HG03039 (cell line): ENCODE measurements at regions not wholly inside any gene's neighbourhood (a gene's known extent, or its start where the extent isn't known, plus 50 kb on each side); places are given as distances from the start of the nearest gene placed in this dataset.

Source experiments
- ATAC-seq: cut with Tn5 transposase; IDR thresholded peaks from one replicate; pipeline ENCODE4 v1.9.1; 2021; ENCODE audit warnings: mild to moderate bottlenecking, moderate library complexity; ENCODE audit not compliant: unreplicated experiment

DNA sequence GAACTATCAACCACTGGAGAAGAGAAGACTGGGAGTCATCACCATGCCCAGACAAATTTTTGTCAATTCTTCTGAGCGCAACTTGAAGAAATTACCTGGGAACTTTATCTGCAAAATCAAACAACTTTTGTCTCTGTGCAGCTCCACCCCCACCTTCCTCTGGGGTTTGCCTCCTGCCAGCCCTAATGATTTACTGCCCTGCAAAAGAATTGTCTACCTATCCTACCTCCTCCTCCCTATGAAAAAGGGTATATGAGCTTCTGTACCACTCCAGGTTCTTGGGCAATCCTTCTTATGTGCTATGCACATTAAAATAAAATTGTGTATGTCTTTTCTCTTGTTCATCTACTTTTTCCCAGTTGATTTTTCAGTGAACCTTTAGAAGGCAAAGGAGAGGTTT, 191.9 kb downstream of the URB2 start:
- no peak for ATAC-seq

DNA sequence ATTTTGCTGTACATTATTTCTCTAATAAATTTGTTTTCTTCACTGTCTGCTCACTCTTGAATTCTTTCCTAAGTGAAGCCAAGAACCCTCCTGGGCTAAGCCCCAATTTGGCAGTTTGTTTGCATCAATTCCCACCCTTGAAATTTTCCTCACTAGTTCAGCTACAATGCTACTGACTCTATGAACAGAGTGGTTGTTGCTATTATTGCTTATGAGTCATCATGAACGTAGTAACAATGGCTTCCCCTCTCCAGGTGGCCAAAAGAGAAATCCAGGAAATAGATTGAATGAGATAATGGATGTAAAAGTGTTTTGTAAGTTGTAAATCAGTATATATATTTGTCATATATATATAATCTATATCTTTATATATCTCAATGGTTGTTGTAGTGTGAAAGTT, 193.0 kb downstream of the URB2 start:
- ATAC-seq = no peak

DNA sequence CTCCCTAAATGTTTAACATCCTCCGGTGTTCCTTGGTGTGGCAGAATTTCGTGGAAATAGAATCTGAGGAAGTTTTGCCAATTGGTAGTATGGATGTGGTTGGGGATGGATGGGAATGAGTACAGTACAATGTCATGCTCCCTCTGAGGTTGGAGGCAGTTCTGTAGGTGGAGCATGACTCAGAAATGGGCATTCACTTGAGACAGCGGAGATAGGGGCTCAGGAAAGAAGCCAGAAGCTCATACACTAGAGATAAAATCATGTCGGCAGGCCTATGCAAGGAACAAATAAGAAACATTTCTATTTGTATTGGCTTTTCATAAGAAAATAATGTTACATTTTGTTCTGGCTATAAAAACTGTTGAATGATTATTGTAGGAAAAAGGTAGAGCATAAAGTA, 196.0 kb downstream of the URB2 start:
- no peak for ATAC-seq

DNA sequence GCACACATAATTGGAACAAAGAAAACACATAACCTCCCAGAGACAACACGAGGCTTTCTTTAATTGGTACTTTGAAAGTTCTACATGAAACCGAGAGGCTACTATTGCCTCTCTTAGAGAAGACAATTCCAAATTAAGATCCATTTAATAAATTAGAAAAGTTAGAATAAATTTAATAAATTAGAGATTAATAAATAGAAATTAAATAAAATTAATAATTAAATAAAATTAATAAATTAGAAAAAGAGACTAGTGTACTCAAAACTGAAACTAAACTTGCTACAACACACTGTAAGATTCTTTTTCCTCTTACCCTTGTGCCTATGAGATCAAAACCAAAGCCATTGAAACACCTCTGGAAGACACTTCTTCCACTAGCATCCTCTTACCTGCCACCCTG, 199.0 kb downstream of the URB2 start:
- ATAC-seq = no peak

DNA sequence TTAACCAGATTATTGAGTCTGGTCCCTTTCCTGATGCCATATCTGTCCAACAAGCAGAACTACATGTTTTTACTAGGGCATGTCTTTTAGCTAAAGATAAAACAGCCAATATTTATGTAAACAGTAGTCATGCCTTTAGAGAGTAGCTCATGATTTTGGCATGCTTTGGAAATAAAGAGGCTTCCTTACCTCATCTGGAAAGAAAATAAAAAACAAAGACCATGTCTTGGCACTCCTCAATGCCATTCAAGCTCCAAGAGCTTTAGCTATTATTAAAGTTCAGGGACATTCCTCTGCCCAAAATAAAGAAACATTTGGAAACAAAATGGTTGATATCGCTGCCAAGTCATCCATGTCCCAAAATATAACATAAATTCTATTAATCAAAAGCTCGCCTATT, 202.4 kb downstream of the URB2 start:
- ATAC-seq = no peak

DNA sequence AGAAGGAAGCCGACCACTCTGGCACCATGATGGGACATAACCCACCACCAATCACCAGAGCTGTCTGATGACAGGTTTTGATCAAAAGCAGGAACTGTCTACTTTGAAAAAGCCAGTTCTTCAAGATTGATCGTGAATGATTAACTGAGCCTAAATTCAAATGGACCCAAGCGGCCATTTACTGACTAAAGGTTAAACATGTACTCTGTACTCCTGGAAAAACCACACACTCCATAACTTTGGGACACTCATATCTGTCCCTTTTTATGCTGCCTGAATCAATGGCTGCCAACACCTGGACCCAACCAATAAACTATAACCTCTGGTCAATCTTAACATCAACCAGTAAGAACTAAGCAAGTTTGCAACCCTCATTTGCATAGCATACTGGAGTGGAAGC, 206.6 kb downstream of the URB2 start:
- no peak for ATAC-seq

DNA sequence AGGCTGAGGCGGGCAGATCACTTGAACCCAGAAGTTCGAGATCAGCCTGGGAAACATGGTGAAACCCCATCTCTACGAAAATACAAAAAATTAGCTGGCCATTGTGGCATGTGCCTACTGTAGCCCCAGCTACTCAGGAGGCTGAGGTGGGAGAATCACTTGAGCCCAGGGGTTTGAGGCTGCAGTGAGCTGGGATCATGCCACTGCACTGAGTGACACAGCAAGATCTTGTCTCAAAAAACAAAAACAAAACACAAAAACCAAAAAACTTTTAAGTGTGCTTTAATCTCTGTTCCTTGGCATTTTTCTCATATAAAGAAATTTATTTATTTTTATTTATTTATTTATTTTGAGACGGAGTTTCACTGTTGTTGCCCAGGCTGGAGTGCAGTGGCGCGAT, 208.2 kb downstream of the URB2 start:
- ATAC-seq = no peak

DNA sequence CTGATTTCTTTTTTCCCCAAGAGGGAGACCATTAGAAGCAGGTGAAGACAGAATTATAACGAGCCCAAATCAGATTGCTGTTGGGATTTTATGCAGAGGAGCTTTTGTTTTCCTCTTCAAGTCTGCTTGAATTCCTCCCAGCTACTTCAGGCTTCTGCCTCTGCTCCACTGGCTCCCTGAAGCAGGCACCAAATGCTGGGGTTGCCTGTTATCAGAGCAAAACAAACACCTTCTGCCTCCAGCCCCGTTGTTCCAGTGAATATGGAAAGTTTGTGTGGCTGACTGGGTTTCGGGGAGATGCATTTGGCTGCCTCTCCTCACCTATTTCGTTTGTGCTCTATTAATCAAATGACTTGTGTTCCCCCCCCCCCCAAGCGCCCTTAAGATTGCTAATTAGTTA, 209.2 kb downstream of the URB2 start:
- ATAC-seq = no peak

DNA sequence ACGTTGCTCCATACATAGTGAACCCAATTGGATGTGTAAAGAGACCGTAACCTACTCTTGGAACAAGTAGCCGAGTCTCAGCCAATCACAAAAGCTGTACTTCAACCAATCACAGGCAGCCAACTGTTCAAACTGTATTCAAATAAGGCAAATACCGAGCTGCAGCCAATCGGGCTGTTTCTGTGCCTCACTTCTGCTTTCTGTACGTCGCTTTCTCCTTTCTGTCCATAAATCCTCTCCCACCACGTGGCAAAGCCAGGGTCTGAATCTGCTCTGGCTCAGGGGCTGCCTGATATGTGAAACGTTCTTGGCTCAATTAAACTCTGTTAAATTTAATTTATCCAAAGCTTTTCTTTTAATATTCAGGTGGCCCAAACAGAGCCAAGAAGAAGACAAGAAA, 210.3 kb downstream of the URB2 start:
- no peak for ATAC-seq

DNA sequence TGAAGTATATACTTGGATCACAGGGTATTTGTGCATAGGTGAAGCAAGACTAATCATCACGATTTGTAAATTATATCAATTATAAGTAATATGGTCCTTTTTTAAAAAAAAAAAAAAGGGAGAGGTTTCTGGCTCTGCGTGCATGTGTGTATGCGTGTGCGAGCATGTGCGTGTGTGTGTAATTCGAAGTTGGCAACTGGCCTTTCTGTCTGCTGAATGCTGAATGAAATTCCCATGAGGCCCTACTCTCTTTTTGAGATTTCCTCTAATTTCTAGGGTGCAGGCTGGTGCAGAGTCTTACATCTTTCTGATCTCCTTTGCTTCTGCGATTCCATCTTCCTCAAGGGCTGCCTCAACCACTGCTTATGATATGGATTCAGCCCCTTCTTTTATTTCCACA, 212.2 kb downstream of the URB2 start:
- ATAC-seq = no peak

DNA sequence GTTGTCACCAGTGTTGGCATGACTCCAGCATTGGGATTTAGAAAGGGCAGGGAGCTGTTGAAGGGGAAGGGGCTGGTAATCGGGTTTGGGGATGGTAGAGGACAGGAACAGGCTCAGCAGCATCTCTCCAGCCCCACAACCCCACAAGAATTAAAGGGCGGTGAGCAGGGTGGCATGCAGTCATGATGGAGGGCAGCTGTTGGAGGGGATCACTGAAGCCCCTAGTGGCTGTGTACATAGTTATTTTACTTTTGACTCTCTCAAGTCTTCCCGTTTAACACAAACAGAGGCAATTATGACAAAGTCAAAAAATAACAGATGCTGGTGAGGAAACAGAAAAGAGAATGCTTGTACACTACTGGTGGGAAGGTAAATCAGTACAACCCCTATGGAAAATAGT, 213.8 kb downstream of the URB2 start:
- no peak for ATAC-seq

DNA sequence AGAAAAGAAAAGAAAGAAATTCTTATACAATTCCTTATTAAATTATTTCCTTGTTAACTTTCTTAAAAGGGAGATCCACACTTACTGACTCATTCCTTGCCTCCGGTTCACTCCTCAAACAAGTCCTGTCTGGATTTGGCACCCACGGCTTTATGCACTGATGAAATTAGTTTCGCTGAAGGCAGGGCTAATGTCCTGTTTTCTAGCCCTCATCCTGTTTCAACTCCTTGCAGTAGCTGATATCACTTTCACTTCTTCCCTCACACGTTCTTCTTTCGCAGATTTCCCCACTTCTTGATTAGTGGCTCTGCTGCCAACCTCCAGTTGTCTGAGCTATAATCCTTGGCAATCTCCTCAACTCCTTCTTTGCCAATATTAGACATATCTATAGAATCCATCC, 215.2 kb downstream of the URB2 start:
- ATAC-seq = no peak

DNA sequence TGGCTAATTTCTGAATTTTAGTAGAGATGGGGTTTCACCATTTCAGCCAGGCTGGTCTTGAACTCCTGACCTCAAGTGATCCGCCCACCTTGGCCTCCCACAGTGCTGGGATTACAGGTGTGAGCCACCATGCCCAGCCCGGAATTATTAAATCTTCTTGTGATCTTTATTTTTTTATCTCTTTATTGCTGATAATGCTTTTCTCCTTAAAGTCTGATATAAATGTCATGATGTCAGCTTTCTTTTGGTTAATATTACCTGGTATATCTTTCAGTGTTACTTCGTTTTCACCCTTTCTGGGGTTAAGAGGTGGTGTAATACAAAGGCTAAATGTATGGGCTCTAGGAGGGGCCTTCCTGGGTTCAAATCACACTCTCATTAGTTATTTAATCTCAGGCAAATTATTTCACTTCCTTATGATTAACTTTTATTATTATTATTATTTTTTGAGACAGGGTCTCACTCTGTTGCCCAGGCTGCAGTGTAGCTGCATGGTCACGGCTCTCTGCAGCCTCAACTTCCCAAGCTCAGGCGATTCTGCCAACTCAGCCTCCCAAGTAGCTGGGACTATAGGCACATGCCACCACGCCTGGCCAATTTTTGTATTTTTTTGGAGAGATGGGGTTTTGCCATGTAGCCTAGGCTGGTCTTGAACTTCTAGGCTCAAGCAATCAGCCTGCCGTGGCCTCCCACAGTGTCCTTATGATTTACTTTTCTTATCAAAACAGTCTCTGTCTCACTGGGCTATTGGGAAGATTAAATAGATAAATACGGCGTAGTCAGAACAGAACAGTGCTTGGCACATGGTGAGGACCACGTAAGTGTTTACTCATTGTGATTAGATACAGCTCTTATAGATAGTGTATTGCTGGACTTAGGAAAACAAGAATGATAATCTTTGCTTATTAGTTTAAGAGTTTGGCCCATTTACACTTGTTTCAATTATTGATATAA, 216.5 kb downstream of the URB2 start:
- ATAC-seq = no peak

DNA sequence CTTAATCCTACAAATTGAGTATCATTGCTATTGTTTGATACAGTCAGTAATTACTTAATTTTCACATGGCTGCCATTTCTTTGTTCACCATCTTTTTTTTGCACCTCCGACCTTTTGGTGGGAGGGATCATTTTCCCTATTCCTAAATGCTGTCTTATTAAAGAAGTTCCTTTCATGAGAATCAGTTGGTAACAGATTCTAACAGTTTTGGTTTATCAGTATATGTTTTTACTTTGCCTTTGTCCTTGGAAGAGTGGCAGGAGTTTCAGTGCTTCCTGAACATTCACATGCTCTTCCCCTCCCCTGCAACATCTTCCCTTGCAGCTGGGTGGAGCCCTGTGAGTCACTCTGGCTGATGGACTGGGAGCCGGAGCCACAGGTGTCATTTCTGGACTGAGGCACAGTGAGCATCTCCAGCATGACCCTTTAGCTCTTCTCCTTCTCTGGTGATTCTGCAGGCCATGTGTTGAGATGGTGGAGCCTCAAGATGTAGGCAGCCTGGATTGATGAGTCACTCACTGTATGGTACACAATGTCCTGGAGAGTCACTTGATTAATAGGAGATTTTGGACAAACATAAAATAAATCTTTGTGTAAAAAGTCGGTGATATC, 217.7 kb downstream of the URB2 start:
- ATAC-seq = no peak

DNA sequence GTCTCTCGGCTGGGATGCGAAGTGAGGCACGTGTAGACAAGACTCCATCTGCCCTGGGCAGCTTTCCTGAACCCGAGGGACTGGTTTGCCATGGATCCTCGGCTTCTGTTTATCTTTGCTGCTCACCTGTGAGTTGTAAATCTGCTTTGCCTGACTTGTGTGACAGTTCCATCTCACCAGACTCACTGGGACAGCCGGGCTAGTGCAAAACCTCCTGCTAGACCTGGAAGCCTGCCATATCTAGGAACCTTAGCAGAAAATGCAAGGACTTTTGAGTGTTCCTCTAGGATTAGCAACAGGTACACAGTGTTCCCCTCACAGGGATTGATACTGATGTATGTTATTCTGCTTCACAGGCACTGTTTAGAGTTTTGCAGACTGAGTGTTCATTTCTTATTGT, 218.6 kb downstream of the URB2 start:
- no peak for ATAC-seq

DNA sequence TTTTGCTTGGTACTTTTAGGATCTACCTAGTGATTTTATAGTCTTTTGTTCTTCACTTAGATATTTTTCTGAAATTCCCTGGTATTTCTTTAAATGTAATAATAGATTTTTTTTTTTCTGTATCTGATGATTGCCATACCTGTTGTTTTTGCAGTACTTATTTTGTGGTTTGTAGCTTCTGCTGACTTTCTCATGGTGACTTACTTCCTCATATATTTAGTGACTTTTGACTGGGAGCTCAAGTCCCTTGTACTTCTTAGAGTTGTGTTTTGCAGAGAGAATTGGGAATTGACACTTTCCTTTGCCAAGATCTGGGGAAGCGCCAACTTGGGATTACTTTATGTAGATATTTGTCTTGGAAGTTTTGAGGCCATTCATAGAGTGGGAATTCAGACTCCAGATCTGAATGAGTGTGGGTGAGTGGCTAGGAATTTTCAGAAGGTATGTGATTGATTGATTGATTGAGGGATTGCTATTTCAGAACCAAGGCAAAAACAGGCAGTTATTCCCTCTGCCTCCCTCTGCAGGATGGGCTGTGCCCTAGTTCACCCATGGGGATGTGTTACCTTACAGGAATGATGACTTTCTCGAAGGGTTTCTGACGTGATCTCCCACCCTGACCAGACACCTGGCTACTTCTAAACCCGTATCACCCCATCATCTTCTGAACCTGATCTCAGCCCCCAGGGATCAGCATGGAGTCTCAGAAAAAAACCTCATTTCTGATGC, 219.5 kb downstream of the URB2 start:
- ATAC-seq = no peak

DNA sequence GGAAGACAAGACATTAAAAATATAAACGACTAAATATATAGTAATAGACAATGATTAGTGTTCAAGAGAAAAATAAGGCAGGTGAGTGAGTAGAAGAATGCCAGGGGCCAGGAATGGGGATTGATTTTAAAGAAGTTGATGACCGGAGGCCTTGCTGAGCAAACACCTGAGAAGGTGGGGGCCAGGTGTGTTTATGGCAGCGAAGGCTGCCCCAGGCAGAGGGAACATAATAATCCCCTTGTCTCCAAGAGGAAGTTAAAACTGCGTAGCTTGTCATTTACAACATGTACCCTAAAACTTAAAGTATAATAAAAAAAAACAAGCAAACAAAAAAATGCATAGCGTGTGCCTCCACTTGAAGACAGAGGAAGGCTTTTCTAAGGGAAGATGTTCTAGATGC, 220.3 kb downstream of the URB2 start:
- no peak for ATAC-seq

DNA sequence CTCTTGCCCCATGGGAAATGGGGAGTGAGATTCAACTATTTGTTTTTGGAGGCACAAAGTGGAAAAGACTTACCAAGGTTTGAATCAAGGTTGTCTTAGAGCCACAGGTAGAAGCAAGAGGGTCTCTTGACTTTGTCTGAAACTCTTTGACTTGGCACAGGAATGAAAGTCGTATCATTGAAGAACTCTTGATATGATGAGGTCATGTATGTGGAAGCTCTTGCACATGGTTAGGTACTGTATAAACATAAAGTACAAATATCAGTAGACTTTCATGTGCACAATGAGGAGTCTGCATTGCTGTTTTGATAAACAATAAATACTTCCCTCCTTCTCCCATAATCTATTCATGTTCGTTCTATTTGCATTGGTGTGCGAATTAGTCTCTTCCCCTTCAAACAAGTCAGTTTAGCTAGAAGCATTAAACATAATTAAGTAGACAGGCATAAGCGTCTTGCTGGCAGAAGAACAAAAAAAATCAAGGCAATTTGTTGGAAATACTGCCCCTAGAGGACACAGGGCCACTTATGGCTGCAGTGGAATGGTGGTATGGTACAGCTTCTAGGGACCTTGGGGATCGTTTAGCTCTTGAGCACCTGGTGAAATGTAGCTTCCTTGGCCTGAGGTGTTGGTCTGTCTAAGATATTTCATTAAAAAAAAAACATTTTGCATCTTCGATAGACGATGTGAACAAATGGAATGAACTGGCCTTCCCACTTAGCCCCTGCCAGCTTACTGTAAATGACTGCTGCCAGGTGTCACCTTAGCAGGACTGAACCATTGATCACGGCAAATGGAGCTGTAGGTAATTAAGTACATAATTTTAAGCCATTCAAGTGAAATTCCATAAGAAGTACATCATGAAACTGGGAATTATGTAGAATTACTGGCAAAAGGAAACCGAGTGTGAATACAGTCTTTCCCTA, 218.0 kb upstream of the GALNT2 start:
- ATAC-seq = no peak

DNA sequence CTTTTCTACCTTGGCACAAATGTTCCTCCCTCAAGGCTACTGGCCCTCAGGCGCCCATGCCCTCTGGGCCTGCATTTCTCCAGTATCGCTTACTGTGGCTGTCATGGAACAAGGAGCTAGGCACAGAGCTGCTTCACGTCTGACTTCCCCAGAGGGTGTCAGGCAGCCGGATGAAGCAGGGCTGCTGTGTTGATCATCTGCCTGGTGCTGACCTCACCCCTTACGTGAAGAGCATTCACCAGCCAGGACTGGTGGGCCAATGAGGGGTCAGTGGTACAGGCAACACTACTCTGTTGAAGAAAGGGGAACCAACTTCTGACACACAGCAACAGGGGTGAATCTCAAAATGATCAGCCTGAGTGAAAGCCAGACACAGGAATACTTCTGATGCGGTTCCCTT, 215.5 kb upstream of the GALNT2 start:
- no peak for ATAC-seq

DNA sequence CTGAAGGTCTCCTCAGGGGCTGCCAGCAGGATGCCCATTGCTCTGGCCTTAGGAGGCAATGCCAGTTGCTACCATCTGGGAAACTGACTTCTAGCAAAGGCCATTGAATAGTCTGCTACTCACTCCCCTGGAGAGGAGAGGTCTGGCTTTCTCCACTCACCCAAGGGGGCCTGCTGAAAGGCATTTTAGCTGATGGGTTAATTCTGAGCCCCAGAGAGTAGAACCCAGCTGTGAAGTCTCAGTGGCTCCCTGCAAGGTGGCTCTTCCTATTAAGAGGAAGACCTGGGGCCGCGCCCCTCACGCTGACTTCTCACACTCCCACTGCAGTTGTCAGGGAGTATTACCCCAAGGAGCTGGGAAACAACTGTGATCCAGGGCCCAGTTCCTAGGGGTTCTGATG, 213.3 kb upstream of the GALNT2 start:
- no peak for ATAC-seq

DNA sequence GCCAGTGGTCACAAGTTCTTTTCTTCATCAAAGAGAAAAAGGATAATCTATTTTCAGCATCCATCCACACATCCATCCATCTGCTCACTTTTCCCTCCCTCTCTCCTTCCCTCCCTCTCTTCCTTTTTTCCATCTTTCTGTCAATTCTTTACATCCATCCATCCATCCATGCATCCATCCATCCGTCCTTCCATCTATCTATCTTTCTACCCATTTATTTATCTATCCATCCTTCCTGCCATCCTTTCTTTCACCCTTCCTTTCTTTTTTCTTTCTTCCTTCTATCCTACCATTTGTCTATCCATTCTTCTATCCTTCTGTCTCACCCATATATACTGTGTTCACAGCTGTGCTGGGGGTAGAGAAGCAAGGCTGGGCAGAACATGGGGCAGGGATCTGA, 212.4 kb upstream of the GALNT2 start:
- ATAC-seq = no peak
